Brain pericyte (primary cell): ENCODE measurements at regions not wholly inside any gene's neighbourhood (a gene's known extent, or its start where the extent isn't known, plus 50 kb on each side); places are given as distances from the start of the nearest gene placed in this dataset.

Experiments
- DNase-seq: peaks from one replicate; pipeline ENCODE4 v3.0.0-alpha.2; 2012; ENCODE audit warnings: low read depth, low spot score

GRCh38 chr1:25104932-25105561 is 127.3 kb downstream of the SYF2 start:
- DNase-seq: no peak

DNA sequence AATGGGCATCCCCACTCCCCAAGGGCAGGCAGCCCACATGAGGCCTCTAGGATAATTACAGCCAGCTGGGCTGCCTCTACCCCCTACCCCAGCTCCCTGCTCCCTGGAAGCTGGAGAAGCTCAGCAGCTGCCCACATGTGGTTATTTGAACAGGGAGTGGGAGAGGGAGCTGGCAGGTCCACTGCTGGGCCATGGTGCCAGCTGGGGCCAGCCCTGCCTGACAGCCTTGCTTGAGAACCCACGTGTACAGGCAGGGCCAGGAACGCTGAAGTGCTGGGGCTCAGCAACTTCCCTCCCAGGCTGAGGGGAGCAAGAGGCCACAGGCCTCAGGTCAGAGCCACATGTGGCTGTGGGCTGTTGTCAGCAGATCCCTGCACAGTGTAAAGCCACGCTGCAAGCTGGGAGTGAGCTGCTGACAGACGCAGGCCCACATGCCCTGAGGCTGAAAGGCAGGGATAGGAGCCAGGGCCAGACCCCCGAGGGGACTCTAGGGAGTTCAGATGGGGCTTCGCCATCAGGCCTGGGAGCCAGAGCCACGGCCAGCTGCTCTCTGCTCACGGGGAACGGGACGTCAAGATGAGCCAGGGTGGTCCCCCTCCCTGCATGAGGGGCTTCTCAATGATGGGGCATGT is 129.0 kb downstream of the SYF2 start:
- DNase-seq: peak; percentile 34

GRCh38 chr1:25100151-25100833 is 132.0 kb downstream of the SYF2 start:
- no peak for DNase-seq

- DNase-seq: no peak
Measured at GRCh38 chr1:25099343-25099951, 132.9 kb downstream of the SYF2 start.

- no peak for DNase-seq
Measured at GRCh38 chr1:25098717-25099116, 133.6 kb downstream of the SYF2 start.

DNA sequence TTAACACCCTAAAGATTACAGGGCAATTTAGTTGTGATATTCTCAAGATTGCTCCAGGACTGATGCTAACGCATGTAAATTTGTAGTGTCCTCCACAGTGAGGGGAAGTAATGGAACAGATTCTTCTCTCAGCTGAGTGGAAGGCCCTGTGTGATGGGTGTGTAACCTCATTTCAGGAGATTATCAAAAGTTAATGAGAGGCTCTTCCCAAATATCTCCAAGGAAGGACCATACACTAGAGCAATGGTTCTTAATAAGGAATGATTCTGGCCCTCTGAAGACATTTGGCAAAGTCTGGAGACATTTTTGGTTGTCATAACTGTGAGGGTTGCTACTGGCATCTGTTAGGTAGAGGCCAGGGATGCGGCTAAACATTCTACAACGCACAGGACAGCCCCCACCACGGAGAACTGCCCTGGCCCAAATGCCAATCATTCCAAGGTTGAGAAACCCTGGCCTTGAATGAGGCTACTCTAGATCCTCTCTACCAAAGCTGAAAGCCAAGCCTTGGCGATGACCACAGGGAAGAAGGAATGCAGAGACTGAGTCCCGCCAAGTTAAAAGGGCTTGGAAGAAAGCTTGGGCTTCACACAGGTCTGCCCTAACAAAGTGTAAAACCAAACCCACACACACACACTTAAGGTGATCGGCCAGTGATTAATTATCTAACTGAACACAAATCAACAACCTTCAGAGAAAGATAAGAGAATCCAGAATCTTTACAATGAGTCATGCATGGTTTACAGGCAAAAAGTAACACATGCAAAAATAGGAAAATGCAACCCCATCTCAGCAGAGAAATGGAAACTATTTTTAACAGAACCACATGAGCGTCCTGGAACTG is 135.8 kb downstream of the SYF2 start:
- DNase-seq: no peak

GRCh38 chr1:25095635-25096200 is 136.6 kb downstream of the SYF2 start:
- no peak for DNase-seq

- no peak for DNase-seq
Measured at GRCh38 chr1:25094995-25095394, 137.3 kb downstream of the SYF2 start.

DNA sequence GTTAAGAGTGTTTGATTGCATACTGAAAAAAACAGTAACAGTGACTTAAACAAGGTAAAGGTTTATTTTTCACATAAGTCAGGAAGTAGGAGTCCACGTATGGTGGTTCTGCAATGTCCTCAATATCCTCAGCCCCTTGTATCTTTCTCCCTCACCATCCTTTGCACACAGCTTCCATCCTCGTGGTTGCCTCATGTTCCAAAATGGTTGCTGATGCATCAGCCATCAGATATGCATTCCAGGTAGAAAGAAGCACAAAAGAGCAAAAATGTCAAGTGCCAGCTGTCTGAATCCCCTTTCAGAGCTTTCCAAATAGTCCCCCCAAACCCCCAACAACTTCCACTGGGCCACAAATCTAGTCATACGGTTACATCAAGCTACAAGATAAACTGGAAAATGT is 138.1 kb downstream of the SYF2 start:
- no peak for DNase-seq

DNA sequence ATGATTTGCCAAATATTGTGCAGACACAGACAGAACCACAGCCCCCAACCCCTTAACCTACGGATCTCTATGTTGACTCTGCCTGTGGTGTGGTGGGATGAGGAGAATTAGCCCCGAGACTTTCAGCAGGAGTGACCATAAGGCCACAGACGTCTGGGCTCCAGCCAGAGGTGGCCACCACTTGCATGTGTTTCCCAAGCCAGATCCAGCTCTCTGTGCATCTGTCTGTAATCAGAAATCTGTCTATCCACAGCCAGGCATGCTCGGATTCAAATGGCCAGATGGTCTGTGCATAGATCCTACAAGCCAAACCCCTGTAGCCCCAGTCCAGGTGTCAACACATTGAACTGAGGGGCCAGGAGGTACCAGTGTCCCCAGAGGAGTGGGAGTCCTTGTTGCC is 140.6 kb downstream of the SYF2 start:
- DNase-seq: no peak

DNA sequence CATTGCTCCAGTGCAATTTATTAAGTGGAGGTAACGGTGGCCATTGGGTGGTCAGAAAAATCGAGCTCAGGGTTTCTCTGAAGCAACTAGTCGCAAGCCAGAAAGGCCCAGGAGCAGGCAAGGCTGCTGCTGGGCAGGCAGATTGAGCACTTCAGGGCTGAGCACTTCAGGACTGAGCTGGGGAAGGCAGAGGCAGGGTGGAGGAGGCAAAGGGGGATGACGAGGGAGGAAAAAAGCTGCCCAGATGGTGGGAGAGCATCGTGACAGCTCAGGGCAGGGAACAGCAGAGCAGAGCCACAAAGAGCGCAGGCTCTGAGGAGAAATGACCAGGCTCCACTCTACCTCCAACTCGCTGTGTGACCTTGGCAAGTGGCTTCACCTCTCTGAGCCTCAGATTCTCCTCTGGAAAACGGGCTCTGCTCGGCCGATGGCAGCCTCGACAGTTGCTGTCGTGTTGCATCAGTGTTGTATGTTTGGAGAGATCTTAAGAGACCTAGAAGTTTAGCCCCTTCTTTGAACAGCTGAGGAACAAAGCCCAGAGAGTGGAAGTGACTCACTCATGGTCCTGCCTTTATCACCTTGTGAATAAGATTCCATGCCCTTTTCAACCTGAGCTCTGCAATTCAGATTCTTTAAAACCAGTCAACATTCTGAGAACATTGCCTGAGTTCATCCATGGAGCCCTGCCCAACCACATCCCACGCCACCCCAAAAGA is 141.4 kb downstream of the SYF2 start:
- no peak for DNase-seq

GRCh38 chr1:25089772-25090171 is 142.5 kb downstream of the SYF2 start:
- no peak for DNase-seq

DNA sequence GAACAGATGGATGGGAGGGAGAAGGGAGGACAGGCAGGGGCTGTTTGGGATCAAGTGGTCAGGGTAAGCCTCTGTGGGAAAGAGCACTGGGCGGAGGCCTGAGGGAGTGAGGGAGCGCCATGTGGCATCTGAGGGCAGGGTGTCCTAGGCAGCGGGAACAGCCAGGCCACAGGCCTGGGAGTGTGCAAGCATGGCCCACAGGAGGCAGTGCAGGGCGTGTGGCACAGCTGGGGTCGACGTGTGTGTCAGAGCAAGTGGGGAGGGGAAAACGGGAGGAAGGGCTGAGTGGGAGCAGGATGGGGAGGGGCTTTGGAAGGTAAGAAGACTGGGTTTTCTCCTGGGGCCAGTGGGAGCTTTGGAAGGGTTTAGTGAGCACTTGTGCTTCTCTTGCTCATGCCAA is 143.4 kb downstream of the SYF2 start:
- no peak for DNase-seq

DNA sequence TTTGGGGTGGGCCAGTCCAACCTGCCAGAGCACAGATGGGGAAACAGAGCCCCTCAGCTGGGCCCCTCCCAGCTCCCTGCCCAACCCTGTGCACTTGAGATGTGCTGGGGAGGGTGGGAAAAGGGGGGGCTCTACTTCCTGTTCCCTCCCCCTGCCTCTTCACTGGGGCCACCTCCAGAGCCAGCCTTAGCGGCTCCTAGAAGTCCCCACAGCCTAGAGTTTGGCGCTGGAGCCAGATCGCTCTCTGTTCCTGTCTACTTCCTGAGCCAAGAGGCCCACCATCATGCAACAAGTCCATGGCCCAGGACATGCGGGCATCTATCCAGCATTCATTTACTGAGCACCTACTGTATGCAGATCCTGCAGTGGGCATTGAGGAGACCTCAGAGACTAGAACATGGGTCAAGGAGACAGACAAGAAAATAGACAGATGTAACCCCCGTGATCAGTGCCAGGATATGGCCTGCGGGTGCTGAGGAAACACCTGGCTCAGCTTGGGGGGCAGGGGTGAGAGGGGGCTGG is 144.1 kb downstream of the SYF2 start:
- no peak for DNase-seq

- no peak for DNase-seq
Measured at GRCh38 chr1:25086518-25087079, 145.7 kb downstream of the SYF2 start.

GRCh38 chr1:25084407-25084806 is 147.9 kb downstream of the SYF2 start:
- no peak for DNase-seq

DNA sequence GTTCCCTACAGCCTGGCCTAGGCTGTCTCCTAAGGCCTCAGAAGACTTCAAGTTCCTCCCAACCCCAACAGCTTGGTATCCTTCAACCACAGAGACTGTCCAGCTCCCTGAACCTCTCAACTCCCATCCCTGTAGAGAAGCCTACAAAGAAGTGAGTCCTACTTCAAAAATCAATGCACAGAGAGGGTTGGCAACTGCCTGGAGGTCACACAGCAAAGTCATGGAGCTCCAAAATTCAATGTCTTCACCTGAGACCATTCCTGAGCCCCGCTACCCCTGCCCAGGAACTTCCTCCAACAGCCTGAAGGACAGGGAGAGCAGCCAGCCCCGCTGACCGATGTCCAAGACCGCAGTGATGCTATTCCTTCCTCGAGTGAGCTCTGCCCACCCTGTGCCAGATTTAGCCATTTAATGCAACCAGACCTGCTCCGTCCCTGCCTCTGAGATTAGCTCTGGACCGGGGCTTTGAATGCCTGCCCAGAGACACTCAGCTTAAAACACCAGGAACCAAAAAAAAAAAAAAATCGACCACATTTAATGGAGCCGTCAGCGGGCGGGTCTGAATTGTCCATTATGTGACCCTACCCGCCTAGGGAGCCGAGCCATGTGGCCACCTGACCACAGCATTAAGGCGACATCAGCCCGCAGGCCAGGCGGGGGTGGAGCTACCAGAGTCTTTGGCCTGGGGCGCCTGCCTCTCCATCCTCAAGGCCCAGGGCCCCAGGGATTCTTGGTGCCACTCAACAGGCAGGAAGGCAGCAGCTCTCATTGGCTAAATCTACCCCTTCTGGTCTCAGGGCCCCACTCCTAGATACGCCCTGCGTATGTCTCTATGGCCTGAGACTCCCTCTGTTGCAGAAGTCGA is 148.6 kb downstream of the SYF2 start:
- no peak for DNase-seq

- no peak for DNase-seq
Measured at GRCh38 chr1:25082995-25083394, 149.3 kb downstream of the SYF2 start.

DNA sequence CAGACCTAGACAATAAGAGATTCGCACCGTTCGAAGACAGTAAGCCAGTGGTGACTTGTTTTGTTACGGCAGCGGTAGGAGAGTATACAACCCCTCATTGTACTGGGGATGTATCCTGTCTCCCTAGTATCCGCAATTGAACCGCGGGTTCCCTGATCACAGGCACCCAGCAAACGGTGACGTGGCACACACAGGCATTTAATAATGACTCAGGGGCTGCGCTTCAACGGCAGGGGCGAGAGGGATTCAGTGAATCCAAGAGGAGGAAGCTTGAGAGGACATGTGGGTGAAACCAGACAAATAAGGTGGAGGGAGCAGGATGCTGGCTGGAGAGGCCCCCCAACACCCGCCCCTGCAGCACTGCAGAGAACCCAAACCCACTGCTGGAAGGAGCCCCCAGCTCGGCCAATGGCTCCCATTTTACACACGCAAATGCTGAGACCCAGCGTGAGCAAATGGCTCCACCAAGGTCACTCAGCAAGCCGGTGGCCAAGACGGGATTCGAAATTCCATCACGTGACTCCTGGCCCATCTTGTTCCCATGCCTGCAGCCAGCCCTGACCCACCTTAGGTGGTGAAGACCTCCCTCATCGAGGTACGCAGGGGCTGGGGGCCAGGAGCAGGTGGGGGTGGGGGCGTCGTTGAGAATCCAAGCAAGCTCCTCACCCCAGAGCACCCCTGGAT is 149.9 kb downstream of the SYF2 start:
- no peak for DNase-seq
